Lung microvascular endothelial cell (primary cell): ENCODE measurements at regions not wholly inside any gene's neighbourhood (a gene's known extent, or its start where the extent isn't known, plus 50 kb on each side); places are given as distances from the start of the nearest gene placed in this dataset.

Experiments
- DNase-seq, 2 donors: peaks; one replicate each; pipeline versions ENCODE4 v3.0.0 to v3.0.0-alpha.2; 2010; ENCODE audit warnings: low read depth in 2 of 2

- DNase-seq, result peak in 1 of 2 donors; percentile 22
Observed at GRCh38 chr22:26892166-26893041, 235.0 kb downstream of the MIAT start.

- DNase-seq, result no peak
Observed at GRCh38 chr22:26893173-26894110, 236.1 kb downstream of the MIAT start.

GRCh38 chr22:26894362-26894761, 237.0 kb downstream of the MIAT start:
- DNase-seq, result no peak

- peak; percentile 3 to 80 for DNase-seq
Observed at GRCh38 chr22:26894766-26895485, 237.5 kb downstream of the MIAT start.

DNA sequence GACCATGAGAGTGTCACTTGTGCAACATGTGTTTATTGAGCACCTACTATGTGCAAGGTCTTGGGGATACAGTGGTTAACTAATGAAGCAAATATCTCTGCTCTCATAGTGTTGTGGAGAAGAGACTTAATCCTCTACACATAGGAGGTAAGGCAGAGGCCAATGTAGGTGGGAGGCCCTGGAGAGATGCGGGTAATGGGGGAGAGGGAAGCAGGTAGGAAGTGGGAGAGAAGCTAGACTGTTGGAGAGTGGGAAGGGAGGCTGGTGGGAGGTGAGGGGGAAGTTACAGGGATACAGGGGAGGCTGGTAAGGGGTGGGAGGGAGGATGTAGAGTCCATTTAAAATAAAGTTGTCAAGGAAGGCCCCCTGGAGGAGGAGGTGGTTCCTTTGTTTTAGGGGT, 240.0 kb downstream of the MIAT start:
- DNase-seq, result no peak

GRCh38 chr22:26898946-26899605, 241.7 kb downstream of the MIAT start:
- DNase-seq, result no peak

DNA sequence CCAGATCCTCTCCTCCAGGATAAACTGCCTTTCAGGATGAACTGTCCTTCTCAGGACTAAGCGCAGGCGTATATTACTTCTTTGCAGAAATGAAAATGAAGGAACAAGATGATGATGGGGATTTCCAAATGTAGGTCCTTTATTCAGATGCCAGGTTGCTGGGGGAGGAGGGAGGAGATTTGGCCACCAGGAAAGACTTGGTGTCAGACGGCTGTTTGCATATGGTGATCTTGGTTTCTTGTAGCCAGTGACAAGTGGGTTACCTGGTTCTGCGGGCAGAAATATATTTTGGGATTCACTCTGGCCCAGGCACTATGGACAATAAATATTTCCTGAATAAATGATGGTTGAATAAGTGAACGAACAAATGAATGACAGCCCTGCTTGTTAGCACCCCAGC, 243.4 kb downstream of the MIAT start:
- no peak for DNase-seq

- DNase-seq, result no peak
Observed at GRCh38 chr22:26901198-26901816, 243.9 kb downstream of the MIAT start.

GRCh38 chr22:26902401-26903029, 245.1 kb downstream of the MIAT start:
- no peak for DNase-seq

DNA sequence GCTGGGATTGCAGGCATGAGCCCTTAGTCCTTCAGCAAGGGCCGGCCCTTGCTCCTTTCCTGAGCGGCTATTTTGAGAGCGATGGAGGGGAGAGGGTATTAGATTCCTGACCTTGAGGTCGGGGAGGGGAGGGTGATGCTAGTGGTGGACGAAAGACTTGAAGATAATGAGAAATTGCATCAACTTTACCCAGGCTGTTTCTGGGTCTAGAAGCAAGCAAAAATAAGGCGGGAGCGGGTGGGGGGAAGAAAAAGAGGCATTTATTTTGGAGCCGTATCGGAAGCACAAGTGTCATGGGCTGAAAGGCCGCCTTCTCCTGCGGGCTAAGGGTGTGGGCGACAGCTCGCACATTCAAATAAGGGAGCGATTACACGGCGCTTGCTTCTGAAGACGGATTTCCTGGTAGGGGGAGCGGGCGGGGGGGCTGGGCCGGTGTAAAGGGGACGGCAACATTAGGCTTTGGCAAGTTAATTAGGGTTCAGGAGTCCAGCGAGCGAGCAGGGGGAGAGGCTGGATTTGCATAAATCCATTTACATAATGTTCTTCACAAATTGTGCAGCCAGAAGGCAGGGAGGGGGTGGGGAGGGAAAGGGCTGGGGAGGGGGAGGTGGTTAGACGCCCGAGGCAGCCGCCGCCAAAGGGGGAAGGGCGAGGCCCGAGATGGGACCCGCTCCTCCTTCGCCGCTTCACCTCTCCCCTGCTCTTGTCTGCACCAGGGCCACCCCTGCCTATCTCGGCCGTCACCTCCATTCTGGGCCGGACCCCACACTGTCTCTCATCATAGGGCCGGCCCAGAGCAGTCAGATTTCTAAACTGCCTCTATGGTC, 245.9 kb downstream of the MIAT start:
- DNase-seq, result no peak

DNA sequence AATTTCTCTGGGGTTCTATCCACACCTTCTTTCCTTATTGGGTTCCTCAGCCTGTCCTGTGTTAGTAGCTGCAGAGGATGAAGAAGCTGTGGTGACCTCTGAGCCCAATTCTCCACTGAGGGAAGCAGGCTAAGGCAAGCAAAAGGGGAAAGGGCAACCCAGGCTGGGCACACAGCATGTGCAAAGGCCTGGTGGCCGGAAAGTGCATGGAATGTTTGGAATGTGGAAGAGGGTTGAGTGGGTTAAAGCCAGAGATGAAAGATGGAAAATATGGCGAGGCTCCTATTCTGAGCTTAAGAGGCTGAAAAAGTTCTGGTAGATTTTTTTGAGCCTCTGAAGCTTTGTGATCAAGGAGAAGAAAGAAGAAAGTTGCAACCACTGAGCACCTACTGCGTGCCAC, 247.1 kb downstream of the MIAT start:
- DNase-seq, result peak in 1 of 2 donors; percentile 1

DNA sequence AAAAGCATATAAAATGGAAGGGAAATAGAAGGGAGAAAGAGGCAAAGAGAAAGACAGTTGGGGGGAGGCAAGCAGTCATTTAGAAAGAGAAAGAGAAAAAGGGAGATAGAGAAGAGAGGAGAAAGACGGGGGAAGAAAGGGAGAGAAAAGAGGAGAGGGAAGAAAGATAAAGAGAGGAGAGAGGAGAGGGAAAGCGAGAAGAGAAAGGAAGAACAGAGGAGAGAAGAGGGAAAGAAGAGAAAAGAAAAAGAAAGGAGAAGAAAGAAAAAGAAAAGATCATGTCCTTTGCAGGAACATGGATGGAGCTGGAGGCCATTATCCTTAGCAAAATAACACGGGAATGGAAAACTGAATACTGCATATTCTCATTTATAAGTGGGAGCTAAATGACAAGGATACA, 247.7 kb downstream of the MIAT start:
- no peak for DNase-seq

DNA sequence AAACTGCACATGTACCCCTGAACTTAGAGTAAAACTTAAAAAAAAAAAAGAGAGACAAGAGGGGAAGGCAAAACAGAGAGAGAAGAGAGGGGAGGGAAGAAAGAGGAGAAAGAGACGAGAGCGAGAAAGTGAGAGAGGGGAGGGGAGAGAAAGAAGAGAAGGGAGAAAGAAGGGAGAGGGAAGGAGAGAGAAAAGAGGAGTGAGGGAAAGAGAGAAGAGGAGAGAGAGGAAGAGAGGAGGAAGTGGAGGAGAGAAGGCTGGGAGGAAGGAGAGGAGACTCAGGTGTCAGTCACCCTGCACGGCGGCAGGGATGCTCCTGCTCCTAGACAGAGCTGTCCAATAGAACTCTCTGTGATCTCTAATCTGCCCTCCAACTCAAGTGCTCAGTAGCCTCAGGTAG, 248.3 kb downstream of the MIAT start:
- DNase-seq, result no peak

DNA sequence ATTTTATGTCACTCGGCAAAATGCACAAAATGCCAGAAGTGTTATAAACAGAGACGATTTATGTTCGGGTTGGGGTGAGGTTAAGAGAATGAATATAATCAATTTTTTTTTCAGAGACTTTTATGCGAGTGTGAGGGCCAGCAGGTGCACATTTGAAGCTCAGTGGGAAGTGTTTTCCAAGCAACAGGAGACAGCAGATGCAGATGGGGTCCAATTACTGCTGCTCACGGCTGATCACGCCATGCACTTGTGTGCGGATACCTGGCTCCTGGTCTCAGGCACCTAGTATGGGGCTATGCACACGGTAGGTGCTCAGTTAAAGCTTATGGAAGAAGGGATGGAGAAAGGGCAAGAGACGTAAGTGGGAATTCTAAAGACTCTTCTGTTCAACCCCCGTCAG, 249.1 kb downstream of the MIAT start:
- DNase-seq, result no peak

GRCh38 chr22:26907366-26907765, 250.0 kb downstream of the MIAT start:
- DNase-seq, result no peak

DNA sequence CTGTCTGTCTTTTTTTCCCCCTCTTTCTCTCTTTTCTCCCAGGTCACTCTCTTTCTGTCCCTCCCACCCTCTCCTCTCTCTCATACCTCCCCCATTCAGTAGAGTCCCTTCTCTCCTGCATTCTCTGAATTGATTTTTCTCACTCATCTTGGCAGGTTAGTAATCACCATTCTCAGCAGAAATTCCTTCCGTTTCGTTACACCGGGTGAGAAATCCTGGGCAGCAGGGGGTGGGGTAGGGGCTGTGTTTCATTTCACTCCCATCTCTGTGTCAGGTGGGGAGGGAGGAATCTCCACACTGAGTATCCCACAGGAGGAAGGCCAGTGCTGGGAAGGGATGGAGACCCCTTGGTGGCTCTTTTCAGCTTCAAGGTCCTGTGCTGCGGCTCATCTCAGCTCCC, 253.5 kb downstream of the MIAT start:
- no peak for DNase-seq

DNA sequence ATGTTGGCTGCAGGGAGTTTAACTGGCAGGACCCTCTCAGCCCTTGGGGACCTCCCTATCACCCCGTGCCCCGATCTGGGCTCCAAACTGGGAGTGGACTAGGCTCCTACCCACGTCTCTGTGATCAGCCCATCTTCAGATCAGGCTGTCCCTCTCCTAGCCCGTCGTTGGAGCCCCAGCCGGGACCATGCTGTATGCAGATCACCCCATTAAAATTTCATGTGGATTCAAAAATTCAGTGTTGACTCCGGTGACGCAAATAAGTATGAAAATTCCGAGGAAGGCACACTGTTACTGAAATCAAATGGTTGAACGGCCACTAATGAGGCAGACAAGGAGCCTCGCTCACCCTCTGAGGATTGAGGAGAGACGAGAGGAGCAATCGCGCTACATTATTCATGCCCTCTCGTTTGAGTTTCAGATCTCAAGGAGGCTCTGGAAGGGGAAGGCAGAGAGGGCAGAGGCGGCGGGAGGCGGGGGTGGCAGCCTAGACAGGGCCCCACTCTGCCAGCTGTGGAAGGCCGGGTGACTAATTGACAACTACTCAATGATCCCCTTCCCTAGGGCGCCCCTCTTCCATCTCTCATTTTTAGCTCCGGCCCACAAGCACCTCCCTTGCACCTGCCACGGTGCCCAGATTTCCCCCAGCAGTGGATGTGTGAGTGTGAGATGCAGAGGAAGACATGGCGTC, 255.4 kb downstream of the MIAT start:
- no peak for DNase-seq

GRCh38 chr22:26914519-26915185, 257.3 kb downstream of the MIAT start:
- DNase-seq, result no peak
